Trophoblast cell (in vitro differentiated cells and primary cell): ENCODE measurements at regions not wholly inside any gene's neighbourhood (a gene's known extent, or its start where the extent isn't known, plus 50 kb on each side); places are given as distances from the start of the nearest gene placed in this dataset.

Experiments
- DNase-seq, 2 donors: peaks; one replicate each; pipeline ENCODE4 v3.0.0-alpha.2; 2016
- H2AFZ ChIP-seq: 2 replicates; pipeline ENCODE4 v1.6.1; 2013; ENCODE audit warnings: low read length, moderate library complexity, mild to moderate bottlenecking; ENCODE audit not compliant: insufficient read depth, poor library complexity
- H2AK5ac ChIP-seq: 2 replicates; pipeline ENCODE4 v1.6.1; 2013; ENCODE audit warnings: mild to moderate bottlenecking, low read length
- H2BK120ac ChIP-seq: 2 replicates; pipeline ENCODE4 v1.6.1; 2013; ENCODE audit warnings: low read length, mild to moderate bottlenecking, moderate library complexity; ENCODE audit not compliant: insufficient read depth, poor library complexity
- H2BK12ac ChIP-seq: 2 replicates; pipeline ENCODE4 v1.6.1; 2013; ENCODE audit warnings: mild to moderate bottlenecking, low read length, moderate library complexity
- H2BK5ac ChIP-seq: 2 replicates; pipeline ENCODE4 v1.6.1; 2013; ENCODE audit warnings: low read length, low read depth, moderate library complexity, mild to moderate bottlenecking; ENCODE audit not compliant: poor library complexity
- H3K14ac ChIP-seq: 2 replicates; pipeline ENCODE4 v1.6.1; 2013; ENCODE audit warnings: mild to moderate bottlenecking, low read length
- H3K18ac ChIP-seq: 2 replicates; pipeline ENCODE4 v1.6.1; 2013; ENCODE audit warnings: mild to moderate bottlenecking, low read length
- H3K23ac ChIP-seq: 2 replicates; pipeline ENCODE4 v1.6.1; 2013; ENCODE audit warnings: low read length
- H3K27ac ChIP-seq: 2 replicates; pipeline ENCODE4 v1.5.1; 2013; ENCODE audit warnings: low read depth, mild to moderate bottlenecking, inconsistent platforms, low read length, moderate library complexity
- H3K27me3 ChIP-seq: 2 replicates; pipeline ENCODE4 v1.6.1; 2013; ENCODE audit warnings: inconsistent platforms, mild to moderate bottlenecking, low read length, moderate library complexity; ENCODE audit not compliant: insufficient read depth
- H3K36me3 ChIP-seq, 2 experiments: 1 replicate in 1 of 2; 2 replicates in 1 of 2; pipeline ENCODE4 v1.6.1; 2013; ENCODE audit warnings: low read length in 2 of 2, mild to moderate bottlenecking in 2 of 2, moderate library complexity in 1 of 2; ENCODE audit not compliant: insufficient read depth in 2 of 2, control insufficient read depth in 1 of 2
- H3K4ac ChIP-seq: 2 replicates; pipeline ENCODE4 v1.6.1; 2013; ENCODE audit warnings: low read depth, mild to moderate bottlenecking, low read length, moderate library complexity
- H3K4me1 ChIP-seq, 2 experiments: 1 replicate in 1 of 2; 2 replicates in 1 of 2; pipeline ENCODE4 v1.6.1; 2013; ENCODE audit warnings: low read length in 2 of 2, mild to moderate bottlenecking in 2 of 2, moderate library complexity in 1 of 2; ENCODE audit not compliant: insufficient read depth in 2 of 2, control insufficient read depth in 1 of 2
- H3K4me2 ChIP-seq: 2 replicates; pipeline ENCODE4 v1.6.1; 2013; ENCODE audit warnings: inconsistent platforms, mild to moderate bottlenecking, low read length, moderate library complexity
- H3K4me3 ChIP-seq: 2 replicates; pipeline ENCODE4 v1.5.1; 2013; ENCODE audit warnings: mild to moderate bottlenecking, low read depth, low read length, inconsistent platforms
- H3K79me1 ChIP-seq: one replicate; pipeline ENCODE4 v1.6.1; 2013; ENCODE audit warnings: low read length
- H3K79me2 ChIP-seq: 2 replicates; pipeline ENCODE4 v1.6.1; 2013; ENCODE audit warnings: low read length, mild to moderate bottlenecking; ENCODE audit not compliant: control insufficient read depth, insufficient read depth, poor library complexity
- H3K9ac ChIP-seq: 2 replicates; pipeline ENCODE4 v1.6.1; 2013; ENCODE audit warnings: mild to moderate bottlenecking, low read length
- H3K9me3 ChIP-seq: 2 replicates; pipeline ENCODE4 v1.6.1; 2013; ENCODE audit warnings: low read depth, mild to moderate bottlenecking, control low read depth, inconsistent platforms, low read length; ENCODE audit not compliant: insufficient read depth
- H4K12ac ChIP-seq: 2 replicates; pipeline ENCODE4 v1.6.1; 2013; ENCODE audit warnings: low read depth, mild to moderate bottlenecking, low read length, moderate library complexity
- H4K8ac ChIP-seq: 2 replicates; pipeline ENCODE4 v1.6.1; 2013; ENCODE audit warnings: low read depth, mild to moderate bottlenecking, low read length, moderate library complexity
- H4K91ac ChIP-seq: one replicate; pipeline ENCODE4 v1.6.1; 2013; ENCODE audit warnings: low read depth, mild to moderate bottlenecking, low read length, moderate library complexity
- WGBS: extraction: QIAGEN DNeasy Blood & Tissue Kit; methylation state at CpG from one replicate; pipeline ENCODE4 v1.1.7; 2013; ENCODE audit warnings: missing lambda C conversion rate; ENCODE audit not compliant: insufficient read length, insufficient coverage; ENCODE audit errors: extremely low coverage; 5-methylcytosine and 5-hydroxymethylcytosine counted together

DNA sequence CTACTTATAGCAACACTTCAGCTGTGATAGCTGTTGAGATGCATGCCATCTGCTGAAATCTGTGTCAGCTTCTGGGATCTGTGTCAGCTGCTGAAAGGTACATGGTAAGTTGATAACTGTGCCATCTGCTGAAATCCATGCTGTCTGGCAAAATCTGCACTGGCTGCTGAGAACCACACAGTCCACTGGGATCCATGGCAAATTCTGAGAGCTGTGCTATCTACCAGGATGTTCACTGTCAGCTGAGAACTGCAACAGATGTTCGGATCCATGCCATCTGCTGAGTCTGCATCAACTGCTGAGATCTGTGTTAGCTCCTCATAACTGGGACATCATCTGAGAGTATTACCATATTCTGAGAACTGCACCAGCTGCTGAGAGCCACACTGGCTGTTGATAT, 430.5 kb upstream of the POU3F4 start:
- Histone ChIP-seq H3K4me3 (no peak overlapping the region), H2BK120ac (no peak overlapping the region), H4K12ac (no peak overlapping the region), H2AK5ac (no peak overlapping the region), H3K27ac (no peak overlapping the region), H3K79me2 (no peaks in the 10 kb centered on the region), H4K91ac (no peak overlapping the region), H3K9ac (no peak overlapping the region), H2AFZ (no peak overlapping the region), H3K9me3 (no peaks in the 10 kb centered on the region), H3K14ac (no peak overlapping the region), H3K4me1 (no peaks in the 10 kb centered on the region), H2BK5ac (no peak overlapping the region), H2BK12ac (no peak overlapping the region), H3K27me3 (no peaks in the 10 kb centered on the region), H3K18ac (no peak overlapping the region), H3K23ac (no peak overlapping the region), H3K4me2 (no peak overlapping the region), H3K4ac (no peak overlapping the region), H4K8ac (no peak overlapping the region), H3K79me1 (no peaks in the 10 kb centered on the region), H3K36me3 (no peaks in the 10 kb centered on the region)
- no peak for DNase-seq
- no CpG with 5 or more reads among the region's 1 CpG for WGBS

DNA sequence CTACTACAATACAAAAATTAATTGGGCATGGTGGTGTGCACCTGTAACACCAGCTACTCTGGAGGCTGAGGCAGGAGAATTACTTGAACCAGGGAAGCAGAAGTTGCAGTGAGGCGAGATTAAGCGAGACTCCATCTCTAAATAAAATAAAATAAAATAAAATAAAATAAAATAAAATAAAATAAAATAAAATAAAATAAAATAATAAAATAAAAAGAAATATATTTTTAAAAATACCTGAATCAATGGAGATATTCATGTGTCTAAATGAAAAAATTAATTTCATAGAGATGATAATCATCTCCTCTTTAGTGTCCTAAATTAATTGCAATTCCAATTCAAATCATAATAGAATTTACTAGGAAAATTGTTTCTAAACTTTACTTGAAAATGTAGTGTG, 406.1 kb upstream of the POU3F4 start:
- no peak overlapping the region for H4K12ac ChIP-seq
- H3K4me2 ChIP-seq: no peak overlapping the region
- H3K4ac ChIP-seq: no peak overlapping the region
- H2BK120ac ChIP-seq: no peak overlapping the region
- no peak overlapping the region for H2BK12ac ChIP-seq
- H3K36me3 ChIP-seq: no peaks in the 10 kb centered on the region
- no peak overlapping the region for H4K91ac ChIP-seq
- H4K8ac ChIP-seq: no peak overlapping the region
- H3K9ac ChIP-seq: no peak overlapping the region
- H3K79me1 ChIP-seq: no peaks in the 10 kb centered on the region
- H3K4me3 ChIP-seq: no peak overlapping the region
- no peak overlapping the region for H3K23ac ChIP-seq
- no peaks in the 10 kb centered on the region for H3K9me3 ChIP-seq
- no peaks in the 10 kb centered on the region for H3K27me3 ChIP-seq
- no peak overlapping the region for H2BK5ac ChIP-seq
- H3K27ac ChIP-seq: no peak overlapping the region
- no peak for DNase-seq
- no peak overlapping the region for H2AFZ ChIP-seq
- no peaks in the 10 kb centered on the region for H3K79me2 ChIP-seq
- H3K14ac ChIP-seq: no peak overlapping the region
- H2AK5ac ChIP-seq: no peak overlapping the region
- H3K18ac ChIP-seq: no peak overlapping the region
- H3K4me1 ChIP-seq: no peaks in the 10 kb centered on the region
- no CpG with 5 or more reads among the region's 2 CpGs for WGBS

DNA sequence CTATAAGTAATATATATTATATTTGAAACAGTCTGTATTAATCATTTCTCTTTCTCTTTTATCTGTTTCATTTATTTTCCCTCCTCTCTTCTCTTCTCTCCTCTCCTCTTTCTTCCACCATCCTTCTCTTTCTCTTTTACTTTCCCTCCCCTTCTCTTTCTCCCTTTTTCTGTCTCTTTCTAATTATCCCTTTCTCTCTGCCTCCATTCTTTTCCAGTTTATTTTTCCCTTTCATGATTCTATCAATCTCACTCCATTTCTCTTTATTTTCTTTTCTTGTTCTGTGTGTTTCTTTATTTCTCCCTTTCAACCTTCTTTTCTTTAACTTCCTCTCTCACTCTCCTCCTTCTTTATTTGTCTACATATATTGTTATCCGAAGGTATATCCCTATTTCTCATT, 399.8 kb upstream of the POU3F4 start:
- no peak overlapping the region for H3K18ac ChIP-seq
- H3K9me3 ChIP-seq: no peaks in the 10 kb centered on the region
- H3K4me2 ChIP-seq: no peak overlapping the region
- H3K14ac ChIP-seq: no peak overlapping the region
- no peak overlapping the region for H2AFZ ChIP-seq
- no CpG with 5 or more reads among the region's 1 CpG for WGBS
- no peak overlapping the region for H3K4me3 ChIP-seq
- H2BK120ac ChIP-seq: no peak overlapping the region
- no peak overlapping the region for H4K8ac ChIP-seq
- no peak overlapping the region for H3K23ac ChIP-seq
- no peaks in the 10 kb centered on the region for H3K79me2 ChIP-seq
- H4K12ac ChIP-seq: no peak overlapping the region
- DNase-seq: no peak
- no peak overlapping the region for H4K91ac ChIP-seq
- H3K79me1 ChIP-seq: no peaks in the 10 kb centered on the region
- H3K4ac ChIP-seq: no peak overlapping the region
- no peaks in the 10 kb centered on the region for H3K27me3 ChIP-seq
- no peaks in the 10 kb centered on the region for H3K36me3 ChIP-seq
- H3K9ac ChIP-seq: no peak overlapping the region
- H3K27ac ChIP-seq: no peak overlapping the region
- no peak overlapping the region for H2BK12ac ChIP-seq
- H3K4me1 ChIP-seq: no peaks in the 10 kb centered on the region
- H2BK5ac ChIP-seq: no peak overlapping the region
- no peak overlapping the region for H2AK5ac ChIP-seq

GRCh38 chrX:83145876-83146275, 362.2 kb upstream of the POU3F4 start:
- Histone ChIP-seq H3K14ac (no peak overlapping the region), H4K12ac (no peak overlapping the region), H2BK5ac (no peak overlapping the region), H3K4me3 (no peak overlapping the region), H3K23ac (no peak overlapping the region), H2AK5ac (no peak overlapping the region), H3K9ac (no peak overlapping the region), H3K4ac (no peak overlapping the region), H3K4me1 (no peaks in the 10 kb centered on the region), H3K9me3 (no peaks in the 10 kb centered on the region), H3K4me2 (no peak overlapping the region), H3K36me3 (no peaks in the 10 kb centered on the region), H3K27ac (no peak overlapping the region), H3K79me2 (no peaks in the 10 kb centered on the region), H2BK120ac (no peak overlapping the region), H4K91ac (no peak overlapping the region), H3K18ac (no peak overlapping the region), H3K27me3 (no peaks in the 10 kb centered on the region), H3K79me1 (no peaks in the 10 kb centered on the region), H4K8ac (no peak overlapping the region), H2BK12ac (no peak overlapping the region), H2AFZ (no peak overlapping the region)
- no CpG with 5 or more reads among the region's 5 CpGs for WGBS
- DNase-seq: no peak
